IPS DF 19.7 (cell line): ENCODE measurements at regions not wholly inside any gene's neighbourhood (a gene's known extent, or its start where the extent isn't known, plus 50 kb on each side); places are given as distances from the start of the nearest gene placed in this dataset.
"Not testable (repeated sequence)": the region's sequence is repeated elsewhere in the genome, so short reads cannot be mapped to it uniquely, and the experiment has no call there.

Source experiments
- DNase-seq: peaks from one replicate; pipeline ENCODE4 v3.0.0-alpha.2; 2013; ENCODE audit warnings: low read depth, low spot score

DNA sequence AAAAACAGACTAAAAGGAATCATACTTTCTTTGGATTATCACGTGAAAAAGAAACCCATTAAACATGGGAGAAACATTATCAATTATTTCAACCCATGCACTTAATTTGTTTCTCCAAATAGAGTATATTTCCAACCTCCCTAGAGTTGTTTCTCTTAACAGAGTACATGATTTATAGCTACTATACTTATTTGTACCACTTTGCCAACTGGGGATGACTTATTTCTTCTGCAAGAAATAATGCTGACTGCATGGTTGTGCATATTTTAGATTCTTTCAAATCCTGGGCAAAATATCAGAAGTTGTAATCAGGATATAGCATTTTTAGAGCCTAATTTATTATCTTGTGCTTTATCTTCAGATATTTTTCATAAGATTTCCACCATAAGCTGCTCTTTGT is 629.1 kb upstream of the EYS start:
- DNase-seq = no peak

DNA sequence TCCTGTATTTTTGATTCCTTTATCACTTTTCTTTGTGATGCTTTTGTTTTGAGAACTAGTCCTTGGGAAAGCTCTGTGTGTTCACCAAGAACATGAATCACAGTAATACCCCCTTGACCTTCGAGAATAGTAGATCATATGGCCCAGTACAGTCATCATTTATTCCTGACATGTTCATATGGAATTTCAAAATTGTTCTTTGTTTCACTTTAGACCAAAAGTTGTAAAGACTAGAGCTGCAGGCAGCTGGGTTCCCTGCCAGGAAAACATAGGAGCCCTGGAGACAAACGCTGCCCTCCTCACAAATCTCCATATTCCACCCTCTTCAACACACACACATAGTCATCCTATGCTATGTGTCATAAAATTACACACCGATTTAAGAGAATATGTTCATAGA is 621.2 kb upstream of the EYS start:
- DNase-seq = no peak

DNA sequence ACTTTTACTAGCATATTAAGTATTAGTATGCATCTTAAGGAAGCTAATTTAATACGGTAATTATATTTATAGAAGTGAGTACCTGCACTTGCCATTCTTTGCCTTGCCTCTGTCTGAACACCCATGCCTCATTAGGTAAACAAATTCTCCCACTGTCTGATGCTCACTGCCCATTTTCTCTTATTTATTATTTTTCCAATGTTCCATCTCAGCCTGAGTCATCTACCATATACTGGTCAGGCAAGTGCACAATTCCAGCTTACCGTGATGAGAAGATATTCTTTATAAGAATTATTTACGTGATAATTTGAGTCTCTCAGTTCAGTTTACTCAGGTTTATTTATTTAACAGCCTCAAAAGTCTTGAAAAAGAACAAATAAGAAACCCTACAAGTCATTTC is 619.2 kb upstream of the EYS start:
- DNase-seq = no peak

GRCh38 chr6:66321017-66321416 is 614.0 kb upstream of the EYS start:
- no peak for DNase-seq

DNA sequence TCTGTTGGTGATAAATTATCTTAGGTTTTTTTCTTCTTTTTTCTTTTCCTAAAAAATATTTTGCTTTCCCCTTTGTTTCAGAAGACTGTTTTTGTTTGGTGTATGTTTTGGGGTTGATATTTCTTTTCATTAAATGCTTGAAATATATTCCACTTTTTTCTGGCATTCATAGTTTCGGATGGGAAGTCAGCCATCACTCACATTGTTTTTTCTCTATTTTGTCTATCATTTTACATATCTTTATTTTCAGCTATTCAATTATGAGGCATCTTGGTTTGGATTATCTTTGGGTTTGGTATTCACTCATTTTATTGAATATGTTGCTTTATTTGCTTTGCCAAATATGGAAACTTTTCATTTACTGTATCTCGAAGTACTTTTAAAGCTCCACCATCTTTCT is 600.5 kb upstream of the EYS start:
- no peak for DNase-seq

GRCh38 chr6:66291905-66292304 is 584.9 kb upstream of the EYS start:
- no peak for DNase-seq

GRCh38 chr6:66289889-66290288 is 582.9 kb upstream of the EYS start:
- DNase-seq = no peak

GRCh38 chr6:66278115-66278514 is 571.1 kb upstream of the EYS start:
- DNase-seq = no peak

DNA sequence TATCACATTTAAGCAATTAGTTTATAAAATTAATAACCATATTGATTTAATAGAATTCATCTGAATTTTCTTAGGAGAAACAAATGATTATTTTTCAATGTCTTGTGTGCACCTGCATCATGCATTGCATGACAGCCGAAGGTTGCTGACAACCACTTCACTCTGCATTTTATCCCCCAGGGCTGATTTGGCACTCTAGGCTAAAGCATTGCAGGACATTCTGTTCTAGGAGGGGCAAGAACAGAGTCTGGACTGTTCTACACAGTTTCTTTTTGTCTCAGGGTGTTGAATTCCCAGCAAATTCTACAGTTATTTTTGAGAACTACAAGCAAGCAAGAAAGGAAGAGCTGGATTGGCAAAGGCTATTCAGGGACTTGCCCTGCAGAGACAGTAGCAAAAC is 570.4 kb upstream of the EYS start:
- no peak for DNase-seq

GRCh38 chr6:66265737-66266136 is 558.7 kb upstream of the EYS start:
- no peak for DNase-seq

GRCh38 chr6:66264376-66264775 is 557.4 kb upstream of the EYS start:
- DNase-seq = no peak

GRCh38 chr6:66258731-66259487 is 551.9 kb upstream of the EYS start:
- DNase-seq = not testable (repeated sequence)

DNA sequence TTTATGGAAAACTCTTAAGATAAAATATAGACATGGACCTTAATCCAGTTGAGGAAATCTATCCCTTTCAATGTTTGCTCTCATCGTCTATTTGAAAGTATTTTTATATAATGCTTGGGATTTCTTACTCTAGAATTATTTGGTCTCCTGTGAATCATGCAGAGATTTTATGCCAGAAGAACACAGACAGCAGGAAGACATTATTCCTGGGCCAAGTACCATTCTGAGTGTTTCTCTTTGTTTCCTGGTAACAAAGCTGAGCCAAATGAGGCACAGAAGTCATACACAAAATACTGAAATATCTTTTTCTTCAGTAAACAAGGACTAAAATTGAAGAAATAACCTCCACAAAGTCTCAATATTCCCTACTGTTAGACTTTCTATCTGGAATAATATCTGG is 538.2 kb upstream of the EYS start:
- DNase-seq = no peak

DNA sequence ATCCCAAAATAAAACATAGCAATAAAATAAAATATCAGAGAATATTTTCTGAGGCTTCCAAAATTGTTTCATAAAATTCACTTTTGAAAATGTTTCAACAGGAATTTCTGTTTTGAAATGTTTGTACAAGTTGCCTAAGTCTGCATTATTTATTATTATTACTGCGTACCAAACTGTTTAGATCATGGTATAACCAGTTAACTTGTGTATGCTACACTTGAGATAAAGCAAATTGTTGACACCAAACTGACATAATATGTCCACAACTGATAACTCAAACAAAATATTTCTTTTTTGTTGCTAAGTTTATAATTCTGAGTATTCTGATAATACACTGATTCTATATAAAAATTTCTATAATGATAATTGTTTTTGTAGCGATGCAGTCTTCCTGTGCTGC is 531.8 kb upstream of the EYS start:
- no peak for DNase-seq

GRCh38 chr6:66232890-66233289 is 525.9 kb upstream of the EYS start:
- DNase-seq = no peak

- no peak for DNase-seq
Observed at GRCh38 chr6:66230591-66230990, 523.6 kb upstream of the EYS start.

DNA sequence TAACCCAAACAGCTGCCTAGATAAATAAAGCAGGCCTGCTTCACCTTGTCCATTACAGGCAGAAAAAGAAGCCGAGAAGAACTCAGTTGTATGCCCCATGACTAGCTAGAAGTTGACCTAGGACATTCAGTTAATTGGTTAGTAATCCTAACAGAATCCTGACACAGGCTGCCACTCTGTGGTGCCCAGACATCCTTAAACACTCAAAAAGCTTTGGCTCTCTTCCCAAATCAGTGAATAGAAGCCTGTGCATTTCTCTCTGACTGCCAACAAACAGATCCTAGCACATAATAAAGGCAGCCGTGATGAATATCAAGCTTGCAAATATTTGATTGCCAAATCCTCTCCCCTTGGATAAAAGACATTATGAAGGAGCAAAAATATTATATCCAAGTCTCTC is 519.1 kb upstream of the EYS start:
- DNase-seq = no peak

DNA sequence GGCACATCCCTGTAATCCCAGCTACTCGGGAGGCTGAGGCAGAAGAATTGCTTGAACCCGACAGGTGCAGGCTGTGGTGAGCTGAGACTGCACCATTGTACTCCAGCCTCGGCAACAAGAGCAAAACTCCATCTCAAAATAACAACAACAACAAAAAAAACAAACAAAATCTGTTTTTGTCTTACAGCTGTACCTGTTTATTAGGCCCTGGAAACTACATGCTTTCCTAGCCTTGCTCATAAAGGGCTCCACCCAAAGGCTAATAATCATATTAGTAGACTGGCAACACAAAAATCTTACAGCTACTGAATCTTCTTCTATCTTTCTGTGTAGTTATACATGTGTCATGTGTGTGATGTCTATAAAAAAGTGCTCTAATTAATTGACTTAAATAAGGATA is 503.9 kb upstream of the EYS start:
- no peak for DNase-seq

- DNase-seq = no peak
Observed at GRCh38 chr6:66200390-66200789, 493.4 kb upstream of the EYS start.

GRCh38 chr6:66199171-66199570 is 492.1 kb upstream of the EYS start:
- DNase-seq = no peak

DNA sequence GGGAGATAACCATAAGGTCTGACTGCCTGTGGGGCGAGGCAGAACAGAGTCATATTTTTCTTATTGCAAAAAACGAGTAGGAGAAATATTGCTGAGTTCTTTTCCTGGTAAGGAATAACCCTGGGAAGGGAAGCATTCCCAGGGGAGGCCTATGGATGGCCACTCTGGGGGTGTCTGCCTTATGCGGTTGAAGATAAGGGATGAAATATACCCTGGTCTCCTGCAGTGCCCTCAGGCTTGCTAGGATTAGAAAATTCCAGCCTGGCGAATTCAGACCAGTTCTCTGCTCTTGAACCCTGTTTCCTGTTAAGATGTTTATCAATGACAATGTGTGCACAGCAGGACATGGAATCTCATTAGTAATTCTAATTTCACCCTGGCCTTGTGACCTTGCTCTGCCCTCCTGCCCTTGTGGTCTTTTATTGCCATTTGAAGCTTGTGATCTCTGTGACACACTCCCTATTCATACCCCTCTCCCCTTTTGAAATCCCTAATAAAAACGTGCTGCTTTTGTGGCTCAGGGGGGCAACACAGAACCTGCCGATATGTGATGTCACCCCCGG is 491.1 kb upstream of the EYS start:
- DNase-seq = no peak

- DNase-seq = no peak
Observed at GRCh38 chr6:66190858-66191257, 483.8 kb upstream of the EYS start.

GRCh38 chr6:66189915-66190314 is 482.9 kb upstream of the EYS start:
- no peak for DNase-seq

GRCh38 chr6:66186756-66187155 is 479.7 kb upstream of the EYS start:
- DNase-seq = no peak
